ENCODE measurements at regions not wholly inside any gene's neighbourhood (a gene's known extent, or its start where the extent isn't known, plus 50 kb on each side); places are given as distances from the start of the nearest gene placed in this dataset.

- ChIA-PET CTCF (no interaction called here), POLR2A (no interaction called here)
- WGBS (ENCODE audit: low lambda C conversion rate), result 48% methylated on average over 4 of the region's 4 CpGs
- Histone ChIP-seq H3K36me3 (replicated peaks in 1 of 2; ENCODE audit: control insufficient read depth in 1 of 2, insufficient read depth in 2 of 2, low read length in 1 of 2) (no peaks in the 10 kb centered on the region), H4K20me1 (ENCODE audit: insufficient read depth) (no peaks in the 10 kb centered on the region), H3K9me2 (no peaks in the 10 kb centered on the region), H3K79me2 (ENCODE audit: insufficient read depth) (no peaks in the 10 kb centered on the region), H2AFZ (ENCODE audit: low read depth) (no peak overlapping the region), H3K4me2 (no peak overlapping the region), H3K9ac (no peak overlapping the region), H3K27me3 (ENCODE audit: insufficient read depth) (no peaks in the 10 kb centered on the region), H3K27ac (ENCODE audit: low read depth in 2 of 2, low read length in 1 of 2) (no peak overlapping the region), H3K4me1 (ENCODE audit: control insufficient read depth in 1 of 2, insufficient read depth in 2 of 2, low read depth in 1 of 2, low read length in 1 of 2) (no peaks in the 10 kb centered on the region; a peak in 1 of 4 replicates), H3K4me3 (ENCODE audit: low read depth in 2 of 2, low read length in 1 of 2) (no peak overlapping the region), H3F3A (replicated peaks; ENCODE audit: insufficient read depth) (no peaks in the 10 kb centered on the region), H3K9me3 (no peaks in the 10 kb centered on the region)
- TF ChIP-seq JUND (IDR thresholded peaks at IDR 0.05), result no peak
- TF ChIP-seq TAF1 (IDR thresholded peaks at IDR 0.05; ENCODE audit: borderline replicate concordance, low read depth, low read length), result no peak
- DNase-seq, result no peak
Measured at GRCh38 chr6:115630424-115631024, 430.2 kb downstream of the FRK start.

DNA sequence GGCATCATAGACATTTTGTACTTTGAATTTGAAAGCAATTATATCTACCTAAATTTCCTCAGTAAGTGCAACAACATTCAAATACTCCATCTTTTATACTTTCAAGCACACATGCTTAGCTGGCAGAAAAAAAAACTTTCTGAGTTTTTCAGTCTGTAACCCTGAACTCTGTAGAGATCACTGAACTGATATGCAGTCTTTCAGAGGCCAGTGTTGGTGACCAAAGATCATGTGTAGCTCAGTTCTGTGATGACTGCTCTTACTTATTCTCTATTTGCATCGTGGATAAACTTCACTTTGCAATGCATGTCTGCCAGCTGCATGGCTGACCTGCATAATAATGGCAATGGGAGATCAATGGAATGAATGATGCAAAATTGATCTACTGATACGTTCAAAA is 431.3 kb downstream of the FRK start:
- Histone ChIP-seq H3K4me1 (ENCODE audit: control insufficient read depth in 1 of 2, insufficient read depth in 2 of 2, low read depth in 1 of 2, low read length in 1 of 2) (no peaks in the 10 kb centered on the region; a peak in 1 of 4 replicates), H3K36me3 (replicated peaks in 1 of 2; ENCODE audit: control insufficient read depth in 1 of 2, insufficient read depth in 2 of 2, low read length in 1 of 2) (no peaks in the 10 kb centered on the region), H3K9me3 (no peaks in the 10 kb centered on the region), H3K4me3 (ENCODE audit: low read depth in 2 of 2, low read length in 1 of 2) (no peak overlapping the region), H3K27me3 (ENCODE audit: insufficient read depth) (no peaks in the 10 kb centered on the region), H3K79me2 (ENCODE audit: insufficient read depth) (no peaks in the 10 kb centered on the region), H3K27ac (ENCODE audit: low read depth in 2 of 2, low read length in 1 of 2) (no peak overlapping the region), H4K20me1 (ENCODE audit: insufficient read depth) (no peaks in the 10 kb centered on the region), H3F3A (replicated peaks; ENCODE audit: insufficient read depth) (no peaks in the 10 kb centered on the region), H3K4me2 (no peak overlapping the region), H3K9me2 (no peaks in the 10 kb centered on the region), H2AFZ (ENCODE audit: low read depth) (no peak overlapping the region), H3K9ac (no peak overlapping the region)
- 38% methylated on average over 2 of the region's 2 CpGs for WGBS (ENCODE audit: low lambda C conversion rate)
- ChIA-PET CTCF (no interaction called here), POLR2A (no interaction called here)
- TF ChIP-seq GABPA (IDR thresholded peaks at IDR 0.05; ENCODE audit: low read depth) (no peak), NFIC (IDR thresholded peaks at IDR 0.05; ENCODE audit: borderline replicate concordance) (no peak), CHD2 (IDR thresholded peaks at IDR 0.05; ENCODE audit: low read length, partially characterized antibody) (no peak), EP300 (IDR thresholded peaks at IDR 0.05; ENCODE audit: borderline replicate concordance in 1 of 2, low read depth in 1 of 2, low read length in 1 of 2) (no peak), SMC3 (IDR thresholded peaks at IDR 0.05; ENCODE audit: low read depth, low read length) (no peak), RXRA (IDR thresholded peaks at IDR 0.05; ENCODE audit: borderline replicate concordance, low read depth) (no peak), YY1 (IDR thresholded peaks at IDR 0.05; ENCODE audit: low read depth) (no peak), MXI1 (IDR thresholded peaks at IDR 0.05; ENCODE audit: low read depth, low read length) (no peak), MEF2A (IDR thresholded peaks at IDR 0.05; ENCODE audit: borderline replicate concordance, low read depth) (no peak)
- TF ChIP-seq, protein P1, sequence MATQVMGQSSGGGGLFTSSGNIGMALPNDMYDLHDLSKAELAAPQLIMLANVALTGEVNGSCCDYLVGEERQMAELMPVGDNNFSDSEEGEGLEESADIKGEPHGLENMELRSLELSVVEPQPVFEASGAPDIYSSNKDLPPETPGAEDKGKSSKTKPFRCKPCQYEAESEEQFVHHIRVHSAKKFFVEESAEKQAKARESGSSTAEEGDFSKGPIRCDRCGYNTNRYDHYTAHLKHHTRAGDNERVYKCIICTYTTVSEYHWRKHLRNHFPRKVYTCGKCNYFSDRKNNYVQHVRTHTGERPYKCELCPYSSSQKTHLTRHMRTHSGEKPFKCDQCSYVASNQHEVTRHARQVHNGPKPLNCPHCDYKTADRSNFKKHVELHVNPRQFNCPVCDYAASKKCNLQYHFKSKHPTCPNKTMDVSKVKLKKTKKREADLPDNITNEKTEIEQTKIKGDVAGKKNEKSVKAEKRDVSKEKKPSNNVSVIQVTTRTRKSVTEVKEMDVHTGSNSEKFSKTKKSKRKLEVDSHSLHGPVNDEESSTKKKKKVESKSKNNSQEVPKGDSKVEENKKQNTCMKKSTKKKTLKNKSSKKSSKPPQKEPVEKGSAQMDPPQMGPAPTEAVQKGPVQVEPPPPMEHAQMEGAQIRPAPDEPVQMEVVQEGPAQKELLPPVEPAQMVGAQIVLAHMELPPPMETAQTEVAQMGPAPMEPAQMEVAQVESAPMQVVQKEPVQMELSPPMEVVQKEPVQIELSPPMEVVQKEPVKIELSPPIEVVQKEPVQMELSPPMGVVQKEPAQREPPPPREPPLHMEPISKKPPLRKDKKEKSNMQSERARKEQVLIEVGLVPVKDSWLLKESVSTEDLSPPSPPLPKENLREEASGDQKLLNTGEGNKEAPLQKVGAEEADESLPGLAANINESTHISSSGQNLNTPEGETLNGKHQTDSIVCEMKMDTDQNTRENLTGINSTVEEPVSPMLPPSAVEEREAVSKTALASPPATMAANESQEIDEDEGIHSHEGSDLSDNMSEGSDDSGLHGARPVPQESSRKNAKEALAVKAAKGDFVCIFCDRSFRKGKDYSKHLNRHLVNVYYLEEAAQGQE (IDR thresholded peaks at IDR 0.05; ENCODE audit: low read depth, low read length), result no peak
- TF ChIP-seq, protein P2, sequence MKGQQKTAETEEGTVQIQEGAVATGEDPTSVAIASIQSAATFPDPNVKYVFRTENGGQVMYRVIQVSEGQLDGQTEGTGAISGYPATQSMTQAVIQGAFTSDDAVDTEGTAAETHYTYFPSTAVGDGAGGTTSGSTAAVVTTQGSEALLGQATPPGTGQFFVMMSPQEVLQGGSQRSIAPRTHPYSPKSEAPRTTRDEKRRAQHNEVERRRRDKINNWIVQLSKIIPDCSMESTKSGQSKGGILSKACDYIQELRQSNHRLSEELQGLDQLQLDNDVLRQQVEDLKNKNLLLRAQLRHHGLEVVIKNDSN (IDR thresholded peaks at IDR 0.05; ENCODE audit: borderline replicate concordance, low read depth), result no peak
- DNase-seq, result no peak

Data from SK-N-SH (cell line).